GM23248 (cell line): ENCODE measurements at regions not wholly inside any gene's neighbourhood (a gene's known extent, or its start where the extent isn't known, plus 50 kb on each side); places are given as distances from the start of the nearest gene placed in this dataset.

Experiments used
- DNase-seq: peaks from one replicate; pipeline ENCODE4 v3.0.0-alpha.2; 2015
- H2AFZ ChIP-seq: fragments of 200-600 bp; sonication (generic); 2 replicates; pipeline ENCODE4 v1.6.1; 2016; ENCODE audit warnings: antibody characterized with exemption
- H3F3A ChIP-seq: fragments of 200-600 bp; sonication (generic); 2 replicates; pipeline ENCODE4 v1.6.1; 2016; ENCODE audit warnings: mild to moderate bottlenecking, antibody characterized with exemption, mixed run types; ENCODE audit not compliant: insufficient read depth
- H3K27ac ChIP-seq: fragments of 200-600 bp; sonication (generic); 2 replicates; pipeline ENCODE4 v1.5.1; 2016; ENCODE audit warnings: mild to moderate bottlenecking
- H3K27me3 ChIP-seq: fragments of 200-600 bp; sonication (generic); replicated peaks from 2 replicates; pipeline ENCODE4 v1.6.1; 2016; ENCODE audit warnings: mild to moderate bottlenecking; ENCODE audit not compliant: insufficient read depth
- H3K36me3 ChIP-seq: fragments of 200-600 bp; sonication (generic); 2 replicates; pipeline ENCODE4 v1.6.1; 2016; ENCODE audit warnings: low read depth, mild to moderate bottlenecking
- H3K4me1 ChIP-seq: fragments of 200-600 bp; sonication (generic); 2 replicates; pipeline ENCODE4 v1.6.1; 2016; ENCODE audit warnings: mild to moderate bottlenecking; ENCODE audit not compliant: insufficient read depth
- H3K4me2 ChIP-seq: fragments of 200-600 bp; sonication (generic); one replicate; pipeline ENCODE4 v1.6.1; 2016; ENCODE audit warnings: mild to moderate bottlenecking; ENCODE audit not compliant: unreplicated experiment
- H3K4me3 ChIP-seq: fragments of 200-600 bp; sonication (generic); 2 replicates; pipeline ENCODE4 v1.5.1; 2016; ENCODE audit warnings: mild to moderate bottlenecking
- H3K79me2 ChIP-seq: fragments of 200-600 bp; sonication (generic); 2 replicates; pipeline ENCODE4 v1.6.1; 2016; ENCODE audit warnings: mild to moderate bottlenecking; ENCODE audit not compliant: insufficient read depth
- H3K9ac ChIP-seq: fragments of 200-600 bp; sonication (generic); 2 replicates; pipeline ENCODE4 v1.6.1; 2016; ENCODE audit warnings: mild to moderate bottlenecking
- H3K9me2 ChIP-seq: fragments of 200-600 bp; sonication (generic); 2 replicates; pipeline ENCODE4 v1.6.1; 2016; ENCODE audit warnings: mixed run types, mild to moderate bottlenecking, moderate library complexity; ENCODE audit not compliant: insufficient read depth
- H3K9me3 ChIP-seq: fragments of 200-600 bp; sonication (generic); one replicate; pipeline ENCODE4 v1.6.1; 2017; ENCODE audit warnings: low read depth
- H4K20me1 ChIP-seq: fragments of 200-600 bp; sonication (generic); 2 replicates; pipeline ENCODE4 v1.6.0; 2016; ENCODE audit not compliant: insufficient read depth
- EZH2 ChIP-seq: fragments of 200-600 bp; sonication (generic); IDR thresholded peaks from 2 replicates; pipeline ENCODE4 v1.6.1; 2018; ENCODE audit warnings: antibody characterized with exemption, mild to moderate bottlenecking; ENCODE audit not compliant: insufficient read depth, poor library complexity, severe bottlenecking
- EZH2phosphoT487 ChIP-seq: fragments of 200-600 bp; sonication (generic); IDR thresholded peaks from 2 replicates; pipeline ENCODE4 v1.6.1; 2018; ENCODE audit warnings: antibody characterized with exemption, moderate library complexity, mild to moderate bottlenecking, low read depth; ENCODE audit not compliant: insufficient read depth
- WGBS, 2 experiments: methylation state at CpG; one replicate each; pipeline ENCODE4 v1.1.6; 2015 to 2017; ENCODE audit warnings: low lambda C conversion rate in 2 of 2, low coverage in 1 of 2; ENCODE audit errors: missing lambda C conversion rate in 2 of 2; 5-methylcytosine and 5-hydroxymethylcytosine counted together
- in situ Hi-C: fragments of 300-500 bp; cut with MboI; formaldehyde crosslinking; loops from 2 replicates; pipeline ENCODE4 v1.15.0; 2020

GRCh38 chr20:51208162-51208561 lies 185.3 kb upstream of the KCNG1 start:
- Histone ChIP-seq H3F3A (no peaks in the 10 kb centered on the region), H3K27me3 (peaks cover 41% of the 10 kb centered on the region), H3K36me3 (no peaks in the 10 kb centered on the region), H3K9me2 (no peaks in the 10 kb centered on the region), H3K4me3 (no peak overlapping the region), H3K9ac (no peak overlapping the region), H3K79me2 (no peaks in the 10 kb centered on the region), H3K27ac (no peak overlapping the region), H3K4me2 (no peak overlapping the region), H3K9me3 (no peaks in the 10 kb centered on the region), H4K20me1 (no peaks in the 10 kb centered on the region), H2AFZ (no peak overlapping the region), H3K4me1 (no peaks in the 10 kb centered on the region)
- in situ Hi-C loops = no loop called here
- 43 to 58% methylated on average over 3 of the region's 3 CpGs for WGBS, 2 experiments
- DNase-seq = no peak
- TF ChIP-seq EZH2 (no peak), EZH2phosphoT487 (no peak)

DNA sequence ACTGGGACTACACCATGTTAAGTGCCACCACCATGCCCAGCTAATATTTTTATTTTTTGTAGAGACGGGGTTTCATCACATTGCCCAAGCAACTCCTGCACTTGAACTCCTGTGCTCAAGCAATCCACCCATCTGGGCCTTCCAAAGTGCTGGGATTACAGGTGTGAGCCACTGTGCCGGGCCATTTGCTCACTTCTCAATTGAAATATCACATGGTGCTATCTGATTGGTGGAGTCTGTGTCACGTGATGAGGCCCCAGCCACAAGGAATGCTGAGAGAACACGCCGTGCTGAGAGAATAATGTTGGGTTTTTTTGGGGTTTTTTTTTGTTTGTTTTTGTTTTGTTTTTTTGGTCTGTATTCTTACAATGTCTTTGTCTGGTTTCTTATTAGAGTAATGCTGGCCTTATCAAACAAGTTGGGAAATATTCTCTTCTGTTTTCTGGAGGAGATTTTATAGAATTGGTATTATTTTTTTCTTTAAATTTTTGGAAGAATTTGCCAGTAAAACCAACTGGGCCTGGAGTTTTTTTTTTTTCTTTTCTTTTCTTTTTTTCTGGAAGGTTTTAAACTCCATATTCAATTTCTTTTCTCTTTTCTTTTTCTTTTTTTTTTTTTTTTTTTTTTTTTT lies 183.2 kb upstream of the KCNG1 start:
- Histone ChIP-seq H3K4me1 (no peaks in the 10 kb centered on the region), H3K4me3 (no peak overlapping the region), H4K20me1 (no peaks in the 10 kb centered on the region), H3K79me2 (no peaks in the 10 kb centered on the region), H3K27ac (no peak overlapping the region), H3K36me3 (no peaks in the 10 kb centered on the region), H3K9ac (no peak overlapping the region), H3K9me2 (no peaks in the 10 kb centered on the region), H3K27me3 (peaks cover 35% of the 10 kb centered on the region), H2AFZ (no peak overlapping the region), H3K4me2 (no peak overlapping the region), H3F3A (no peaks in the 10 kb centered on the region), H3K9me3 (no peaks in the 10 kb centered on the region)
- no peak for TF ChIP-seq EZH2
- whole genome bisulfite sequencing, 2 experiments = 59 to 61% methylated on average over 5 of the region's 5 CpGs
- DNase-seq = no peak
- in situ Hi-C loops = no loop called here

GRCh38 chr20:51204794-51205193 lies 181.9 kb upstream of the KCNG1 start:
- no peaks in the 10 kb centered on the region for H3K79me2 ChIP-seq
- H3K4me2 ChIP-seq = no peak overlapping the region
- TF ChIP-seq EZH2phosphoT487 (no peak), EZH2 (no peak)
- H3K9me3 ChIP-seq = no peaks in the 10 kb centered on the region
- in situ Hi-C loops = no loop called here
- H3K27me3 ChIP-seq = peaks cover 29% of the 10 kb centered on the region
- no peaks in the 10 kb centered on the region for H3K36me3 ChIP-seq
- DNase-seq = no peak
- no peaks in the 10 kb centered on the region for H3K9me2 ChIP-seq
- 44 to 54% methylated on average over 1 of the region's 1 CpG for WGBS, 2 experiments
- H3K27ac ChIP-seq = no peak overlapping the region
- H3F3A ChIP-seq = no peaks in the 10 kb centered on the region
- no peak overlapping the region for H3K4me3 ChIP-seq
- H2AFZ ChIP-seq = no peak overlapping the region
- no peaks in the 10 kb centered on the region for H3K4me1 ChIP-seq
- no peaks in the 10 kb centered on the region for H4K20me1 ChIP-seq
- H3K9ac ChIP-seq = no peak overlapping the region

- TF ChIP-seq EZH2phosphoT487 (no peak), EZH2 (no peak)
- Histone ChIP-seq H2AFZ (no peak overlapping the region), H3F3A (no peaks in the 10 kb centered on the region), H3K4me1 (no peaks in the 10 kb centered on the region), H3K9ac (no peak overlapping the region), H3K27ac (no peak overlapping the region), H3K79me2 (no peaks in the 10 kb centered on the region), H3K36me3 (no peaks in the 10 kb centered on the region), H3K27me3 (peaks cover 29% of the 10 kb centered on the region), H3K9me3 (no peaks in the 10 kb centered on the region), H3K4me2 (no peak overlapping the region), H3K9me2 (no peaks in the 10 kb centered on the region), H4K20me1 (no peaks in the 10 kb centered on the region), H3K4me3 (no peak overlapping the region)
- WGBS, 2 experiments = 49 to 52% methylated on average over 3 of the region's 3 CpGs
- in situ Hi-C loops = no loop called here
- DNase-seq = no peak
These were observed 181.3 kb upstream of the KCNG1 start for GRCh38 chr20:51204051-51204715.

GRCh38 chr20:51202304-51202703 lies 179.4 kb upstream of the KCNG1 start:
- Histone ChIP-seq H3K4me3 (no peak overlapping the region), H3K4me2 (no peak overlapping the region), H3K79me2 (no peaks in the 10 kb centered on the region), H4K20me1 (no peaks in the 10 kb centered on the region), H3K9ac (no peak overlapping the region), H2AFZ (no peak overlapping the region), H3K9me2 (no peaks in the 10 kb centered on the region), H3F3A (no peaks in the 10 kb centered on the region), H3K4me1 (no peaks in the 10 kb centered on the region), H3K27me3 (peaks cover 17% of the 10 kb centered on the region; the same call in 1 of the 2 replicates), H3K9me3 (no peaks in the 10 kb centered on the region), H3K36me3 (no peaks in the 10 kb centered on the region), H3K27ac (no peak overlapping the region)
- TF ChIP-seq EZH2 (no peak), EZH2phosphoT487 (no peak)
- in situ Hi-C loops = no loop called here
- DNase-seq = no peak
- WGBS, 2 experiments = 54 to 61% methylated on average over 10 of the region's 10 CpGs
